ENCODE measurements at regions not wholly inside any gene's neighbourhood (a gene's known extent, or its start where the extent isn't known, plus 50 kb on each side); places are given as distances from the start of the nearest gene placed in this dataset.
"Not testable (repeated sequence)": the region's sequence is repeated elsewhere in the genome, so short reads cannot be mapped to it uniquely, and the experiment has no call there.

DNA sequence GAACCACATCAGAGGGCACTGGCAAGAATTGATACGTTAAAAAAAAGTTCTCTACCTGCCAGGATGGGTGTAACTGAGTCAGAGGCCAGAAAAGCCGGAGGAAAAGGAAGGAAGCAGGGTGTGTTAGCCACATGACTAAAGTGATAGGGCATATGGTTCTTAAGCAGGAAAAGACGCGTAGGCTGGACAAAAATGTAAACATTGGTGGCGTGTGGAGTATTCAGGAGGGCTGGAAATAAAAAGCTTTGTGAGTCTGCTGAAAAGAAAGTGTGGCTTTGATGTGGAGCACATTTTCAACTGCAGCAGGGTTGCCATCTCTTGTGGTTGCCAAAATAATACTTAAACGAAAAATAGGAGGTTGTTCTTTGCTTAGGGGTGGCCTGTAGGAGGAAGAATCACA is 186.5 kb upstream of the RPL34 start:
- H3K27me3 Mint-ChIP-seq (ENCODE audit: low read depth): peaks cover 2% of the 10 kb centered on the region
- peaks cover 16% of the 10 kb centered on the region for H3K4me1 Mint-ChIP-seq (ENCODE audit: low read depth)
- H3K36me3 Mint-ChIP-seq (ENCODE audit: low read depth): peaks cover 2% of the 10 kb centered on the region
- no peak for DNase-seq (ENCODE audit: low spot score)
- peak overlapping the region; percentile 43 for H3K27ac Mint-ChIP-seq (ENCODE audit: unreplicated experiment)
- H3K9me3 Mint-ChIP-seq (ENCODE audit: low read depth): peaks cover 3% of the 10 kb centered on the region
- TF ChIP-seq, protein P1, sequence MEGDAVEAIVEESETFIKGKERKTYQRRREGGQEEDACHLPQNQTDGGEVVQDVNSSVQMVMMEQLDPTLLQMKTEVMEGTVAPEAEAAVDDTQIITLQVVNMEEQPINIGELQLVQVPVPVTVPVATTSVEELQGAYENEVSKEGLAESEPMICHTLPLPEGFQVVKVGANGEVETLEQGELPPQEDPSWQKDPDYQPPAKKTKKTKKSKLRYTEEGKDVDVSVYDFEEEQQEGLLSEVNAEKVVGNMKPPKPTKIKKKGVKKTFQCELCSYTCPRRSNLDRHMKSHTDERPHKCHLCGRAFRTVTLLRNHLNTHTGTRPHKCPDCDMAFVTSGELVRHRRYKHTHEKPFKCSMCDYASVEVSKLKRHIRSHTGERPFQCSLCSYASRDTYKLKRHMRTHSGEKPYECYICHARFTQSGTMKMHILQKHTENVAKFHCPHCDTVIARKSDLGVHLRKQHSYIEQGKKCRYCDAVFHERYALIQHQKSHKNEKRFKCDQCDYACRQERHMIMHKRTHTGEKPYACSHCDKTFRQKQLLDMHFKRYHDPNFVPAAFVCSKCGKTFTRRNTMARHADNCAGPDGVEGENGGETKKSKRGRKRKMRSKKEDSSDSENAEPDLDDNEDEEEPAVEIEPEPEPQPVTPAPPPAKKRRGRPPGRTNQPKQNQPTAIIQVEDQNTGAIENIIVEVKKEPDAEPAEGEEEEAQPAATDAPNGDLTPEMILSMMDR (IDR thresholded peaks at IDR 0.05): no peak
- no peak overlapping the region for H3K4me3 Mint-ChIP-seq (ENCODE audit: unreplicated experiment)

DNA sequence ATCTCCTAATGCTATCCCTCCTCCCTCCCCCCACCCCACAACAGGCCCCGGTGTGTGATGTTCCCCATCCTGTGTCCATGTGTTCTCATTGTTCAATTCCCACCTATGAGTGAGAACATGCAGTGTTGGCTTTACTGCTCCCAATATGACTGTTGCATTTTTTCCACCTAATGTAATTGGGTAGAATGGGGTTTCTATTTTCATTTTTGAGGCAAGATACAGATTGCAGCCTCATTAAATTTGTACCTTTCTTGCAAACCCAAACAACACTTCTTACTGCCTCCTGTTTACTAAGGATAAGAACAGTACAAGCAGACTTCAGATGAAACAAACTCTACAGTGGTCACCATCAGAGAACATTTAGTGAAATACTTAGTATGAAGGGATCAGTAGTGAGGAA is 187.0 kb upstream of the RPL34 start:
- not testable (repeated sequence) for H3K9me3 Mint-ChIP-seq (ENCODE audit: low read depth); H3K27me3 Mint-ChIP-seq (ENCODE audit: low read depth); H3K27ac Mint-ChIP-seq (ENCODE audit: unreplicated experiment); H3K4me3 Mint-ChIP-seq (ENCODE audit: unreplicated experiment); H3K36me3 Mint-ChIP-seq (ENCODE audit: low read depth); DNase-seq (ENCODE audit: low spot score)
- H3K4me1 Mint-ChIP-seq (ENCODE audit: low read depth): peaks cover 19% of the 10 kb centered on the region

- H3K27me3 Mint-ChIP-seq (ENCODE audit: low read depth): no peaks in the 10 kb centered on the region
- H3K36me3 Mint-ChIP-seq (ENCODE audit: low read depth): peaks cover 2% of the 10 kb centered on the region
- no peak for DNase-seq (ENCODE audit: low spot score)
- TF ChIP-seq, protein P1 (IDR thresholded peaks at IDR 0.05): no peak
- H3K9me3 Mint-ChIP-seq (ENCODE audit: low read depth): no peaks in the 10 kb centered on the region
- no peak overlapping the region for H3K27ac Mint-ChIP-seq (ENCODE audit: unreplicated experiment)
- H3K4me3 Mint-ChIP-seq (ENCODE audit: unreplicated experiment): no peak overlapping the region
- peaks cover 22% of the 10 kb centered on the region for H3K4me1 Mint-ChIP-seq (ENCODE audit: low read depth)
These were observed 188.0 kb upstream of the RPL34 start for GRCh38 chr4:108432418-108432817.

DNA sequence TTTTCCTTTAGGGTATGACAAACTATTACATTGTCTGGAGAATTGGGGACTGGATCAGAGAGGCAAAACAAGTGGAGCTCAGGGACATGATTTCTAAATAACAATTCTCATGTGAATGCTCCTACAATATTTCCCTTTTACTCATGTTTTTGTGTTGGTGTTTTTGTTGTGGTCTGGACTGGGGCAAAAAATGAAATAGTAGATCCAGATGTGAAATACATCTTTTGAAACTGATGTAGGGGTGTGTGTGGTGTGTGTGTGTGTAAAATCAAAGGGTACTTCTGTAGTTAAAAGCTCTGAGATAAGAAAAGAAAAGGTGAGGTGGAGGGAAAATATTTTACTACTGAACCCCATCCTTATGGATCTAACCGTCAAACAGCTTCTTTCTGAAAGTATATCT is 188.4 kb upstream of the RPL34 start:
- H3K36me3 Mint-ChIP-seq (ENCODE audit: low read depth): no peaks in the 10 kb centered on the region
- H3K27me3 Mint-ChIP-seq (ENCODE audit: low read depth): no peaks in the 10 kb centered on the region
- DNase-seq (ENCODE audit: low spot score): no peak
- no peak overlapping the region for H3K4me3 Mint-ChIP-seq (ENCODE audit: unreplicated experiment)
- no peaks in the 10 kb centered on the region for H3K9me3 Mint-ChIP-seq (ENCODE audit: low read depth)
- H3K27ac Mint-ChIP-seq (ENCODE audit: unreplicated experiment): no peak overlapping the region
- TF ChIP-seq, protein P1 (IDR thresholded peaks at IDR 0.05): no peak
- H3K4me1 Mint-ChIP-seq (ENCODE audit: low read depth): peaks cover 22% of the 10 kb centered on the region

DNA sequence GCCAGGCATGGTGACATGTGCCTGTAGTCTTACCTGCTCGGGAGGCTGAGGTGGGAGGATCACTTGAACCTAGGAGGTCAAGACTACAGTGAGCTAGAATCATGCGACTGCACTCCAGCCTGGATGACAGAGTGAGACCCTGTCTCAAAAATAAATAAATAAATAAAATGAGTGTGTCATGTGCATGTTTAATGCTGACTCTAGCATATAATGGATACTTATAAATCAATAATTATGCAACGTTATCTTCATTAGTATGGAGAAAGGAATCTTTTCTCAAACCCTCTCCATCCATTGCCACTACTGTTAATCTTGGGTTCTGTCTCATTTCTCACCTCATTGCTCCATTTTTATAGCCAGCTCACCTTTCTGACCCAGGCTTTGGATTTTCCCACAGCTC is 189.5 kb upstream of the RPL34 start:
- H3K9me3 Mint-ChIP-seq (ENCODE audit: low read depth): no peaks in the 10 kb centered on the region
- H3K36me3 Mint-ChIP-seq (ENCODE audit: low read depth): no peaks in the 10 kb centered on the region
- TF ChIP-seq, protein P1 (IDR thresholded peaks at IDR 0.05): no peak
- no peak overlapping the region for H3K27ac Mint-ChIP-seq (ENCODE audit: unreplicated experiment)
- no peak overlapping the region for H3K4me3 Mint-ChIP-seq (ENCODE audit: unreplicated experiment)
- DNase-seq (ENCODE audit: low spot score): no peak
- no peaks in the 10 kb centered on the region for H3K27me3 Mint-ChIP-seq (ENCODE audit: low read depth)
- H3K4me1 Mint-ChIP-seq (ENCODE audit: low read depth): peaks cover 30% of the 10 kb centered on the region

DNA sequence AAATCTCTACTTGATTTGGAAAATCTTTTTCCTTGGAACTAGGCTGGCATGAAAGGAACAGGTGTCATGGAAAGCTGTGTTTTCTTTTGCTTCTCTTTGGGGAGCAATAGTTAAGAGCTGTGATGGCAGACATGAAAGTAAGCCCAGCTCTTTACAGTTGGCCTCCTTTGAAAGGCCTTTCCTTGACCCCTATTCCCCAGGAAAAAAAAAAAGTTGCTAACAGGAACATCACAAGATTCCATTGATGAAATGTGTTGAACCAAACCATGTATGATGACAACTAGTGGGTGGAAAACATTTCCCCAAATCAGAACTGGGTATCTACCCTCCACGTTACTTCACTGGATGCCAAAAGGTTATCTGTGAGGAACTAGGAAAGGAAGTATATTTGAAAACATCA is 190.7 kb upstream of the RPL34 start:
- Mint-ChIP-seq H3K36me3 (ENCODE audit: low read depth) (no peaks in the 10 kb centered on the region), H3K27ac (ENCODE audit: unreplicated experiment) (no peak overlapping the region), H3K9me3 (ENCODE audit: low read depth) (no peaks in the 10 kb centered on the region), H3K4me1 (ENCODE audit: low read depth) (peaks cover 32% of the 10 kb centered on the region), H3K27me3 (ENCODE audit: low read depth) (no peaks in the 10 kb centered on the region), H3K4me3 (ENCODE audit: unreplicated experiment) (no peak overlapping the region)
- DNase-seq (ENCODE audit: low spot score): no peak
- TF ChIP-seq, protein P1 (IDR thresholded peaks at IDR 0.05): no peak

All from chondrocyte (in vitro differentiated cells).